ENCODE measurements at regions not wholly inside any gene's neighbourhood (a gene's known extent, or its start where the extent isn't known, plus 50 kb on each side); places are given as distances from the start of the nearest gene placed in this dataset.

GRCh38 chr2:212864186-212864585, 287.2 kb downstream of the IKZF2 start:
- no peak overlapping the region for H3K27ac Mint-ChIP-seq
- H3K4me1 Mint-ChIP-seq, result no peaks in the 10 kb centered on the region
- TF ChIP-seq RORB (CRISPR knock-in tag; IDR thresholded peaks at IDR 0.05) (no peak), GRHL2 (CRISPR knock-in tag; IDR thresholded peaks at IDR 0.05; ENCODE audit: insufficient replicate concordance, severe bottlenecking) (no peak), HMGA2 (CRISPR knock-in tag; IDR thresholded peaks at IDR 0.05) (peak; percentile 99)
- DNase-seq (ENCODE audit: low spot score) (no peak), ATAC-seq (no peak)
- ChIA-PET POLR2A (no interaction called here), CTCF (interaction anchor here (0.6 to 1.8 kb wide), 2 partner anchors 289 to 1533 kb away, joined by 4 to 8 read pairs; no protein-coding TSS in a partner anchor)
- no peak overlapping the region for H3K4me3 Mint-ChIP-seq
- peaks cover 53% of the 10 kb centered on the region for H3K36me3 Mint-ChIP-seq
- H3K9me3 Mint-ChIP-seq, result peaks cover 61% of the 10 kb centered on the region
- H3K27me3 Mint-ChIP-seq (ENCODE audit: low read depth), result no peaks in the 10 kb centered on the region

- Mint-ChIP-seq H3K4me1 (no peaks in the 10 kb centered on the region), H3K27ac (no peak overlapping the region), H3K27me3 (ENCODE audit: low read depth) (no peaks in the 10 kb centered on the region), H3K9me3 (peaks cover 65% of the 10 kb centered on the region), H3K4me3 (no peak overlapping the region), H3K36me3 (peaks cover 59% of the 10 kb centered on the region)
- ATAC-seq (peak; percentile 99), DNase-seq (ENCODE audit: low spot score) (peak; percentile 54)
- CTCF ChIA-PET, result interaction anchor here (0.6 to 1.8 kb wide), 3 partner anchors 290 to 1072 kb away, joined by 4 to 8 read pairs (median 4); no protein-coding TSS in a partner anchor
- POLR2A ChIA-PET, result no interaction called here
- TF ChIP-seq ESRRA (CRISPR knock-in tag; IDR thresholded peaks at IDR 0.05; ENCODE audit: borderline replicate concordance), result no peak
- TF ChIP-seq MXD4 (CRISPR knock-in tag; IDR thresholded peaks at IDR 0.05; ENCODE audit: borderline replicate concordance), result peak; percentile 30; the same call in 1 of the 2 replicates
- peak; percentile 65 for TF ChIP-seq CTCF (IDR thresholded peaks at IDR 0.05)
These were observed 288.2 kb downstream of the IKZF2 start for GRCh38 chr2:212863185-212863588.

- H3K9me3 Mint-ChIP-seq, result peaks cover 47% of the 10 kb centered on the region
- POLR2A ChIA-PET, result no interaction called here
- CTCF ChIA-PET, result no interaction called here
- TF ChIP-seq STAT6 (CRISPR knock-in tag; conservative IDR thresholded peaks at IDR 0.05; ENCODE audit: low read depth) (no peak), IRF2 (CRISPR knock-in tag; IDR thresholded peaks at IDR 0.05; ENCODE audit: borderline replicate concordance, low read depth) (no peak), SMAD3 (CRISPR knock-in tag; IDR thresholded peaks at IDR 0.05; ENCODE audit: borderline replicate concordance) (no peak), FOXP1 (CRISPR knock-in tag; IDR thresholded peaks at IDR 0.05; ENCODE audit: borderline replicate concordance) (no peak), MYBL2 (CRISPR knock-in tag; IDR thresholded peaks at IDR 0.05) (no peak), ZNF232 (CRISPR knock-in tag; IDR thresholded peaks at IDR 0.05) (no peak), CDX4 (CRISPR knock-in tag; IDR thresholded peaks at IDR 0.05; ENCODE audit: borderline replicate concordance) (no peak), PRDM15 (CRISPR knock-in tag; IDR thresholded peaks at IDR 0.05) (no peak)
- no peak overlapping the region for H3K27ac Mint-ChIP-seq
- no peaks in the 10 kb centered on the region for H3K27me3 Mint-ChIP-seq (ENCODE audit: low read depth)
- H3K4me3 Mint-ChIP-seq, result no peak overlapping the region
- DNase-seq (ENCODE audit: low spot score) (no peak), ATAC-seq (no peak)
- H3K4me1 Mint-ChIP-seq, result no peaks in the 10 kb centered on the region
- H3K36me3 Mint-ChIP-seq, result peaks cover 43% of the 10 kb centered on the region
These were observed 292.9 kb downstream of the IKZF2 start for GRCh38 chr2:212858496-212858895.
